ENCODE measurements at regions not wholly inside any gene's neighbourhood (a gene's known extent, or its start where the extent isn't known, plus 50 kb on each side); places are given as distances from the start of the nearest gene placed in this dataset.
"Not testable (repeated sequence)": the region's sequence is repeated elsewhere in the genome, so short reads cannot be mapped to it uniquely, and the experiment has no call there.

- DNase-seq (ENCODE audit: missing footprints) = no peak
- intact Hi-C loops (cut with DNase I) = no loop called here
- no peak for ATAC-seq
Measured at GRCh38 chr5:82563745-82564144, 285.6 kb upstream of the RPS23 start.

GRCh38 chr5:82562696-82563240, 284.6 kb upstream of the RPS23 start:
- ATAC-seq = no peak
- intact Hi-C loops (cut with DNase I) = no loop called here
- no peak for DNase-seq (ENCODE audit: missing footprints)

GRCh38 chr5:82561797-82562196, 283.6 kb upstream of the RPS23 start:
- DNase-seq (ENCODE audit: missing footprints) (no peak), ATAC-seq (no peak)
- intact Hi-C loops (cut with DNase I) = no loop called here

GRCh38 chr5:82560969-82561368, 282.8 kb upstream of the RPS23 start:
- no peak for ATAC-seq
- intact Hi-C loops (cut with DNase I) = no loop called here
- no peak for DNase-seq (ENCODE audit: missing footprints)

- DNase-seq (ENCODE audit: missing footprints) (no peak), ATAC-seq (no peak)
- intact Hi-C loops (cut with DNase I) = no loop called here
Measured at GRCh38 chr5:82560561-82560960, 282.4 kb upstream of the RPS23 start.

- no peak for DNase-seq (ENCODE audit: missing footprints)
- no peak for ATAC-seq
- intact Hi-C loops (cut with DNase I) = no loop called here
Measured at GRCh38 chr5:82551840-82552385, 273.8 kb upstream of the RPS23 start.

- intact Hi-C loops (cut with DNase I) = no loop called here
Measured at GRCh38 chr5:82551192-82551591, 273.0 kb upstream of the RPS23 start.

GRCh38 chr5:82549263-82549662, 271.1 kb upstream of the RPS23 start:
- no peak for ATAC-seq
- DNase-seq (ENCODE audit: missing footprints) = no peak
- intact Hi-C loops (cut with DNase I) = no loop called here

More at GRCh38 chr5:82551192-82551591, 273.0 kb upstream of the RPS23 start:
- ATAC-seq = no peak
- DNase-seq (ENCODE audit: missing footprints) = no peak

GRCh38 chr5:82544004-82544403, 265.9 kb upstream of the RPS23 start:
- intact Hi-C loops (cut with DNase I) = no loop called here
- DNase-seq (ENCODE audit: missing footprints) (no peak), ATAC-seq (no peak)

GRCh38 chr5:82540301-82540700, 262.1 kb upstream of the RPS23 start:
- ATAC-seq (no peak), DNase-seq (ENCODE audit: missing footprints) (no peak)
- intact Hi-C loops (cut with DNase I) = no loop called here

GRCh38 chr5:82538339-82539034, 260.3 kb upstream of the RPS23 start:
- ATAC-seq = peak; percentile 83
- no peak for DNase-seq (ENCODE audit: missing footprints)
- intact Hi-C loops (cut with DNase I) = no loop called here

GRCh38 chr5:82537687-82538306, 259.6 kb upstream of the RPS23 start:
- DNase-seq (ENCODE audit: missing footprints) (no peak), ATAC-seq (peak; percentile 38)
- intact Hi-C loops (cut with DNase I) = no loop called here

- intact Hi-C loops (cut with DNase I) = no loop called here
- ATAC-seq = no peak
- no peak for DNase-seq (ENCODE audit: missing footprints)
Measured at GRCh38 chr5:82534986-82535385, 256.8 kb upstream of the RPS23 start.

- DNase-seq (ENCODE audit: missing footprints); ATAC-seq; intact Hi-C loops (cut with DNase I): not testable (repeated sequence)
Measured at GRCh38 chr5:82532075-82532474, 253.9 kb upstream of the RPS23 start.

GRCh38 chr5:82526540-82526939, 248.4 kb upstream of the RPS23 start:
- ATAC-seq (no peak), DNase-seq (ENCODE audit: missing footprints) (no peak)
- intact Hi-C loops (cut with DNase I) = no loop called here

- DNase-seq (ENCODE audit: missing footprints) = no peak
- intact Hi-C loops (cut with DNase I) = no loop called here
Measured at GRCh38 chr5:82525626-82526025, 247.5 kb upstream of the RPS23 start.

GRCh38 chr5:82523633-82524032, 245.5 kb upstream of the RPS23 start:
- intact Hi-C loops (cut with DNase I) = no loop called here
- DNase-seq (ENCODE audit: missing footprints) (no peak), ATAC-seq (no peak)

More at GRCh38 chr5:82525626-82526025, 247.5 kb upstream of the RPS23 start:
- no peak for ATAC-seq

GRCh38 chr5:82522897-82523296, 244.7 kb upstream of the RPS23 start:
- DNase-seq (ENCODE audit: missing footprints) (no peak), ATAC-seq (no peak)
- intact Hi-C loops (cut with DNase I) = no loop called here

GRCh38 chr5:82521431-82522051, 243.4 kb upstream of the RPS23 start:
- DNase-seq (ENCODE audit: missing footprints) (no peak), ATAC-seq (no peak)
- intact Hi-C loops (cut with DNase I) = no loop called here

- no peak for DNase-seq (ENCODE audit: missing footprints)
- intact Hi-C loops (cut with DNase I) = no loop called here
- no peak for ATAC-seq
Measured at GRCh38 chr5:82519558-82519957, 241.4 kb upstream of the RPS23 start.
